ENCODE measurements at regions not wholly inside any gene's neighbourhood (a gene's known extent, or its start where the extent isn't known, plus 50 kb on each side); places are given as distances from the start of the nearest gene placed in this dataset.

DNA sequence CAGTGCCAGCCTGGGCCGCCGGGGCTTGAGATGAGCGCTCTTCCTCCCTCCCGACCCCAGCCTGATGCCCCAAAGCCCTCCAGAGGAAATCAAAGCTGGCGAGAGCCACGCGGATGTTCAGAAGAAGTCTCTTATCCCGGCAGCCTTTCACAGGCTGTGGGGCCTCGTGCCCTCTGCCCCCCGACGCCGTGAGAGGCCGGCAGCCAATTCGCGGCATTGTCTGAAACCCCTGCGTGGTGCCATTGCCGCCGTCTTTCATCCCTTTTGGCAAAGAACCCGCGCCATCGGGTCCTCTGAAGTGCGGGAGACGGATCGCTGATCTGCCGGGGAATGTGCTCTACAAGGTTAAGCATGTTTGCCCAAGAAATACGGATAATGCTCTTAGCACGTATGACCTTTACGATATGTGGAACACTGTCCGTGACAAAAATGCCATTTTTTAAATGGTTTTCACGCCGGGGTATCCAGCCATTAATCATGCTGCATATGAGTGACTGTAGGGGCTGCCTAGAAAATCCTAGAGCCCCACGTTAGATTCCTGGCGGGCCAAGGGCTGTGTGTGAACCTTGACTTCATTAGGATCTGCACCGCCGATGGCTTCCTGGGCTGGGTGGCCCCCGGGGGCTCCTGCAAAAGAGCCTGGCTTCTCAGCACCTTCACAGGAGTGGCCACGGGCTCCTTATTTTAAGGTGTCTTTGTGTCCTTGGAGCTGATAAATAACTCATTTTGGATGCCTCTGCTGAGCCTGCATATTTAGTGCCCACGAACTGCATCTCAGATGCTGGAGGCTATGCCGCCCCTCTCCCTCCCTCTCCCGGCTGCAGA lies 165.1 kb upstream of the TNRC6C start:
- peaks cover 2% of the 10 kb centered on the region; the same call in 1 of the 2 replicates for H3K27me3 ChIP-seq (replicated peaks; ENCODE audit: control insufficient read depth, insufficient read depth, low read length)
- TF ChIP-seq, protein P1, sequence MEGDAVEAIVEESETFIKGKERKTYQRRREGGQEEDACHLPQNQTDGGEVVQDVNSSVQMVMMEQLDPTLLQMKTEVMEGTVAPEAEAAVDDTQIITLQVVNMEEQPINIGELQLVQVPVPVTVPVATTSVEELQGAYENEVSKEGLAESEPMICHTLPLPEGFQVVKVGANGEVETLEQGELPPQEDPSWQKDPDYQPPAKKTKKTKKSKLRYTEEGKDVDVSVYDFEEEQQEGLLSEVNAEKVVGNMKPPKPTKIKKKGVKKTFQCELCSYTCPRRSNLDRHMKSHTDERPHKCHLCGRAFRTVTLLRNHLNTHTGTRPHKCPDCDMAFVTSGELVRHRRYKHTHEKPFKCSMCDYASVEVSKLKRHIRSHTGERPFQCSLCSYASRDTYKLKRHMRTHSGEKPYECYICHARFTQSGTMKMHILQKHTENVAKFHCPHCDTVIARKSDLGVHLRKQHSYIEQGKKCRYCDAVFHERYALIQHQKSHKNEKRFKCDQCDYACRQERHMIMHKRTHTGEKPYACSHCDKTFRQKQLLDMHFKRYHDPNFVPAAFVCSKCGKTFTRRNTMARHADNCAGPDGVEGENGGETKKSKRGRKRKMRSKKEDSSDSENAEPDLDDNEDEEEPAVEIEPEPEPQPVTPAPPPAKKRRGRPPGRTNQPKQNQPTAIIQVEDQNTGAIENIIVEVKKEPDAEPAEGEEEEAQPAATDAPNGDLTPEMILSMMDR (IDR thresholded peaks at IDR 0.05; ENCODE audit: insufficient read depth, low read length, poor library complexity, severe bottlenecking): no peak

DNA sequence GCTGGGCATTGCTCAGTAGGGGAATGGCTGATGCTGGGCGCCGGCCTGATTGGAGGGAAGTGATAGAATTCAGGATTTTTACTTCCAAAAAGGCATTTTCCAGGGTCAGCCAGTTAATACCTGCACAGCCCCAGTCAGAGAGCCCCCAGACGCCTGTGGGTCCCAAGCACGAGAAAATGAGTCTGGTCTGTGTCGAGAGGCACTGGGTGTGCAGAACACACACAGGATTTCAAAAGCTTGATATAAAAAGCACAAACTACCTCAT lies 164.6 kb upstream of the TNRC6C start:
- DNase-seq (ENCODE audit: extremely low read depth, insufficient read length): no peak
- no peaks in the 10 kb centered on the region for H3K36me3 ChIP-seq (ENCODE audit: control insufficient read depth, insufficient read depth, low read length)
- no peak overlapping the region for H3K4me3 ChIP-seq (replicated peaks; ENCODE audit: low read depth, low read length)
- H3K27me3 ChIP-seq (replicated peaks; ENCODE audit: control insufficient read depth, insufficient read depth, low read length): peaks cover 2% of the 10 kb centered on the region; the same call in 1 of the 2 replicates
- TF ChIP-seq, protein P1 (IDR thresholded peaks at IDR 0.05; ENCODE audit: insufficient read depth, low read length, poor library complexity, severe bottlenecking): no peak

More for the DNA sequence above, 165.1 kb upstream of the TNRC6C start:
- no peak for DNase-seq (ENCODE audit: extremely low read depth, insufficient read length)
- Histone ChIP-seq H3K4me3 (replicated peaks; ENCODE audit: low read depth, low read length) (no peak overlapping the region), H3K36me3 (ENCODE audit: control insufficient read depth, insufficient read depth, low read length) (no peaks in the 10 kb centered on the region)

DNA sequence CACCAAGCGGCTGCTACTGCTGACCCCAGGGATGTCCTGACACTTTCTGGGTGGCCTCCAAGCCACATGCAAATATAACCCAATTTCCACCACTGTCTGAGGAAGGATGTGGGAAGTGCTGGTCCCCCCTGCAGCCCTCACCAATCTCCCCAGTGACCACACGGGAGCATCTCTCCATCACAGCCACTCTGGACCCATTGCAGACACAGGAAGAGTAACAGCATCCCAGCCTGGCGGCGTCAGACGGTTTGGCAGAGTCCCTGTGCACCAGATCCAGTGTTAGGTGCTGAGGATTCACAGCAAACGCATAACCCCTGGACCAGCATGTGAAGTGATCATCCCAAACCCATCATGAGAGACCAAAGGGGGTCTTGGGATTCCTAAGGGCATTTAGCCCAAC lies 163.7 kb upstream of the TNRC6C start:
- TF ChIP-seq, protein P1 (IDR thresholded peaks at IDR 0.05; ENCODE audit: insufficient read depth, low read length, poor library complexity, severe bottlenecking): no peak
- Histone ChIP-seq H3K4me3 (replicated peaks; ENCODE audit: low read depth, low read length) (no peak overlapping the region), H3K36me3 (ENCODE audit: control insufficient read depth, insufficient read depth, low read length) (no peaks in the 10 kb centered on the region), H3K27me3 (replicated peaks; ENCODE audit: control insufficient read depth, insufficient read depth, low read length) (peaks cover 2% of the 10 kb centered on the region; the same call in 1 of the 2 replicates)
- DNase-seq (ENCODE audit: extremely low read depth, insufficient read length): no peak

DNA sequence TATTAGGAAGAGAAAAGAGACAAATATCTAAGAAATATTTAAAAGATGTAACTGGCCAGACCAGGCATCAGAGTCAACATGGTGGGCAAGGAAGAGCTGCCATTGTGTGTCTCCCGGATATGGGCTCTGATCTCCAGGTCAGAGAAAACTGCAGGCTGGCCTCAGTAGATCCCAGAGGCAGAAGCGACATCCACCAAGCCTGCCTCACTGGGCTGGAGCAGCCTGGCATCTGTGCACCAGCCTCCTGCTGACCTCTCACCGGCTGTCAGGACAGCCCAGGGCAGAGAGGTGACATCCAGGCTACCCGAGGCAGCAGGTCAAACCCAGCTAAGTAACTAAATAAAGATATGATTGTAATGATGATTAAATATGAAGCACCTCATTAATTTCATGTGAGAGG lies 162.8 kb upstream of the TNRC6C start:
- no peak for DNase-seq (ENCODE audit: extremely low read depth, insufficient read length)
- Histone ChIP-seq H3K36me3 (ENCODE audit: control insufficient read depth, insufficient read depth, low read length) (no peaks in the 10 kb centered on the region), H3K4me3 (replicated peaks; ENCODE audit: low read depth, low read length) (no peak overlapping the region), H3K27me3 (replicated peaks; ENCODE audit: control insufficient read depth, insufficient read depth, low read length) (peaks cover 2% of the 10 kb centered on the region; the same call in 1 of the 2 replicates)
- TF ChIP-seq, protein P1 (IDR thresholded peaks at IDR 0.05; ENCODE audit: insufficient read depth, low read length, poor library complexity, severe bottlenecking): no peak

DNA sequence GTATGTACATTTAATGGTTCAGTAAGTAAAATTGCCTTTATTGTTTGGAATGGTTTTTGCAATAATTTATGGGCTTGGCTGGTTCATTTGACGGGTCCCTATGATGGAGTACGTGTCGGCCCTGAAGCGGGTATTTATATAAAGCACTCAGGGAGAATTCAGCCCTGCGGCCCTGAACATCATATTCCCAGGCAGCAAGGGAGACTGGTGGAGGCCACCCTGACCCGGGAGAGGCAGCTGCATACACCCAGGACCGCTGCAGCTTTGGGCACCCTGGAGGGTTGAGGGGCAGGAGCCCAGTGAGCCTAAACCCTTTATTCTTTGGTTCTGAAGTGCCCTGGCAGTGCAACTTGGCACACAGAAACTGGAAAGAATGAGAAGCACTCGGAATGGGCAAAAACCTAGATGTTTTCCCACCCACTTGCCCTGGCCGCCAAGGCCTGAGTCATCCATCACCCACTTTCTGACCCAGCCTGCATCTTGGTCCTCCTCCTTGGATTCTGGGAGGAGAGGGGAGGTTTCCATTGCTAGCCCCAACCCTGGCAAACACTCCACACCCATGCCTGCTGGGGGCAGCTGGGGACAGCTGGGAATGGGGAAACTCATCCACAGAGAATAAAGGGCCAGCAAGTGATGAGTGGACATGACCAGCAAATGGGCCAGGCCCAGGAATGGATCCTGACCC lies 162.2 kb upstream of the TNRC6C start:
- TF ChIP-seq, protein P1 (IDR thresholded peaks at IDR 0.05; ENCODE audit: insufficient read depth, low read length, poor library complexity, severe bottlenecking): no peak
- peaks cover 2% of the 10 kb centered on the region; the same call in 1 of the 2 replicates for H3K27me3 ChIP-seq (replicated peaks; ENCODE audit: control insufficient read depth, insufficient read depth, low read length)
- H3K4me3 ChIP-seq (replicated peaks; ENCODE audit: low read depth, low read length): no peak overlapping the region
- no peaks in the 10 kb centered on the region for H3K36me3 ChIP-seq (ENCODE audit: control insufficient read depth, insufficient read depth, low read length)
- DNase-seq (ENCODE audit: extremely low read depth, insufficient read length): no peak

All from GM06990 (cell line).